MM.1S (cell line): ENCODE measurements at regions not wholly inside any gene's neighbourhood (a gene's known extent, or its start where the extent isn't known, plus 50 kb on each side); places are given as distances from the start of the nearest gene placed in this dataset.

Source experiments
- CTCF ChIP-seq: fragments of 300-600 bp; sonication (generic); IDR thresholded peaks from 2 replicates; pipeline ENCODE4 v1.5.1; 2016; ENCODE audit warnings: antibody characterized with exemption, low read length, mixed read lengths
- EZH2 ChIP-seq: fragments of 300-600 bp; sonication (generic); optimal IDR thresholded peaks from 2 replicates; pipeline ENCODE3; 2017; ENCODE audit warnings: low read depth, mild to moderate bottlenecking, antibody characterized with exemption, low read length, mixed read lengths
- EZH2phosphoT487 ChIP-seq: fragments of 300-600 bp; sonication (generic); IDR thresholded peaks from 2 replicates; pipeline ENCODE4 v1.6.1; 2018; ENCODE audit warnings: antibody characterized with exemption, low read length

- TF ChIP-seq CTCF: no peak
- TF ChIP-seq EZH2: no peak
- TF ChIP-seq EZH2phosphoT487: no peak
Measured at GRCh38 chr5:71903808-71904207, 184.7 kb downstream of the CARTPT start.
